HG03139 (cell line): ENCODE measurements at regions not wholly inside any gene's neighbourhood (a gene's known extent, or its start where the extent isn't known, plus 50 kb on each side); places are given as distances from the start of the nearest gene placed in this dataset.
"Not testable (repeated sequence)": the region's sequence is repeated elsewhere in the genome, so short reads cannot be mapped to it uniquely, and the experiment has no call there.

Experiments
- ATAC-seq: cut with Tn5 transposase; IDR thresholded peaks from one replicate; pipeline ENCODE4 v1.9.1; 2021; ENCODE audit not compliant: unreplicated experiment

- no peak for ATAC-seq
Observed at GRCh38 chr18:38263066-38263465, 697.5 kb upstream of the CELF4 start.

GRCh38 chr18:38262661-38263060, 697.1 kb upstream of the CELF4 start:
- ATAC-seq, result no peak

GRCh38 chr18:38257661-38258060, 692.1 kb upstream of the CELF4 start:
- no peak for ATAC-seq

GRCh38 chr18:38256366-38256765, 690.8 kb upstream of the CELF4 start:
- ATAC-seq, result no peak

GRCh38 chr18:38250971-38251370, 685.4 kb upstream of the CELF4 start:
- no peak for ATAC-seq

- no peak for ATAC-seq
Observed at GRCh38 chr18:38244480-38244879, 678.9 kb upstream of the CELF4 start.

- no peak for ATAC-seq
Observed at GRCh38 chr18:38243291-38243690, 677.7 kb upstream of the CELF4 start.

GRCh38 chr18:38241736-38242135, 676.1 kb upstream of the CELF4 start:
- ATAC-seq, result no peak

- ATAC-seq, result no peak
Observed at GRCh38 chr18:38241216-38241615, 675.6 kb upstream of the CELF4 start.

GRCh38 chr18:38239606-38240005, 674.0 kb upstream of the CELF4 start:
- no peak for ATAC-seq

- ATAC-seq, result no peak
Observed at GRCh38 chr18:38237796-38238195, 672.2 kb upstream of the CELF4 start.

GRCh38 chr18:38221476-38222100, 656.0 kb upstream of the CELF4 start:
- ATAC-seq, result no peak

- no peak for ATAC-seq
Observed at GRCh38 chr18:38198956-38199355, 633.4 kb upstream of the CELF4 start.

GRCh38 chr18:38198526-38198925, 632.9 kb upstream of the CELF4 start:
- ATAC-seq, result no peak

- no peak for ATAC-seq
Observed at GRCh38 chr18:38186491-38186890, 620.9 kb upstream of the CELF4 start.

GRCh38 chr18:38174594-38174993, 609.0 kb upstream of the CELF4 start:
- ATAC-seq, result no peak

GRCh38 chr18:38174173-38174572, 608.6 kb upstream of the CELF4 start:
- ATAC-seq, result no peak

GRCh38 chr18:38170845-38171244, 605.2 kb upstream of the CELF4 start:
- ATAC-seq, result no peak

- ATAC-seq, result no peak
Observed at GRCh38 chr18:38167623-38168022, 602.0 kb upstream of the CELF4 start.

- not testable (repeated sequence) for ATAC-seq
Observed at GRCh38 chr18:38153116-38153515, 587.5 kb upstream of the CELF4 start.

- ATAC-seq, result no peak
Observed at GRCh38 chr18:38116716-38117115, 551.1 kb upstream of the CELF4 start.

GRCh38 chr18:38115201-38115600, 549.6 kb upstream of the CELF4 start:
- ATAC-seq, result no peak

- ATAC-seq, result no peak
Observed at GRCh38 chr18:38087538-38087937, 521.9 kb upstream of the CELF4 start.
